Activated CD8-positive, alpha-beta memory T cell treated with anti-CD3 and anti-CD28 coated beads for 48 hours (primary cell): ENCODE measurements at regions not wholly inside any gene's neighbourhood (a gene's known extent, or its start where the extent isn't known, plus 50 kb on each side); places are given as distances from the start of the nearest gene placed in this dataset.
"Not testable (repeated sequence)": the region's sequence is repeated elsewhere in the genome, so short reads cannot be mapped to it uniquely, and the experiment has no call there.

Experiments used
- DNase-seq, 3 experiments: peaks; one replicate each; pipeline ENCODE4 v3.0.0-alpha.2; 2020; ENCODE audit warnings: low read depth in 2 of 3, low spot score in 2 of 3

GRCh38 chr2:208794288-208794975, 387.8 kb downstream of the PTH2R start:
- no peak for DNase-seq

GRCh38 chr2:208798698-208799097, 392.1 kb downstream of the PTH2R start:
- no peak for DNase-seq

- no peak for DNase-seq
Measured at GRCh38 chr2:208799397-208799796, 392.8 kb downstream of the PTH2R start.

GRCh38 chr2:208800887-208801286, 394.3 kb downstream of the PTH2R start:
- DNase-seq: not testable (repeated sequence)

- DNase-seq: no peak
Measured at GRCh38 chr2:208807756-208808155, 401.2 kb downstream of the PTH2R start.

- not testable (repeated sequence) for DNase-seq
Measured at GRCh38 chr2:208811885-208812284, 405.3 kb downstream of the PTH2R start.

GRCh38 chr2:208819190-208819589, 412.6 kb downstream of the PTH2R start:
- no peak for DNase-seq

GRCh38 chr2:208820014-208820688, 413.6 kb downstream of the PTH2R start:
- no peak for DNase-seq

- DNase-seq: no peak
Measured at GRCh38 chr2:208827109-208827508, 420.5 kb downstream of the PTH2R start.

GRCh38 chr2:208827549-208828221, 421.1 kb downstream of the PTH2R start:
- no peak for DNase-seq

- DNase-seq: no peak
Measured at GRCh38 chr2:208830203-208830602, 423.6 kb downstream of the PTH2R start.

GRCh38 chr2:208847651-208848050, 441.1 kb downstream of the PTH2R start:
- DNase-seq: no peak

- no peak for DNase-seq
Measured at GRCh38 chr2:208854717-208855116, 448.1 kb downstream of the PTH2R start.

- no peak for DNase-seq
Measured at GRCh38 chr2:208867374-208867773, 460.8 kb downstream of the PTH2R start.

GRCh38 chr2:208872591-208872990, 466.0 kb downstream of the PTH2R start:
- DNase-seq: no peak

GRCh38 chr2:208879666-208880065, 473.1 kb downstream of the PTH2R start:
- no peak for DNase-seq

GRCh38 chr2:208880171-208880570, 473.6 kb downstream of the PTH2R start:
- no peak for DNase-seq

GRCh38 chr2:208890486-208890885, 483.9 kb downstream of the PTH2R start:
- DNase-seq: no peak

GRCh38 chr2:208892203-208892602, 485.6 kb downstream of the PTH2R start:
- no peak for DNase-seq

- DNase-seq: no peak
Measured at GRCh38 chr2:208906330-208906729, 499.7 kb downstream of the PTH2R start.

- no peak for DNase-seq
Measured at GRCh38 chr2:208915401-208915800, 508.4 kb upstream of the MAP2 start.

- no peak for DNase-seq
Measured at GRCh38 chr2:208916881-208917280, 507.0 kb upstream of the MAP2 start.
